ENCODE measurements at regions not wholly inside any gene's neighbourhood (a gene's known extent, or its start where the extent isn't known, plus 50 kb on each side); places are given as distances from the start of the nearest gene placed in this dataset.

DNA sequence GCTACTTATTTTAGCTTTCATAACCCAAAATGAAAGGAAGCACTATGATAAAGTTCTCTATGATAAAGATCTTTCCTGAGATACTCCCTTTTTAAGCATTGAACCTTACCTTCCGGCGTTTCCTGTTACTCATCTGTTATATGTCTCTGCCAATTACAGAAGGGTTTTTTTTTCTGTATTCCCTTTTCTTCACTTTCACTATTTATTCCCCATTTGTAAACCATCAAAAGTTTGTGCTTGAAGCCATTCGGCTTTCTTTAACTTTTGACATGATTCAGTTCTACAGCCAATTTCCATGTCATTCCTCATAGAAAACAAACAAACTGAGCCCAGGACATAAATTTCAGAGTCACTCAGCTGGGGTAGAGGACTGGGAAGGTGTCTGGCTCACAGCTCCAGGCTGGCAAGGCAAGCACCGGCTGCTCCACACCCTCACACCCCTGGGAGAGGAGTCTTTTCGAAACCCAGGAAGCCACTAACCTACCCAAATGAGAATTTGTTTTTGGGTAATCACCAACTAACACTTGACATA, 429.4 kb upstream of the TRIB2 start:
- TF ChIP-seq SUZ12 (IDR thresholded peaks at IDR 0.05; ENCODE audit: extremely low read depth, insufficient read depth, insufficient read length) (no peak), YY1 (IDR thresholded peaks at IDR 0.05; ENCODE audit: insufficient read depth, insufficient read length) (no peak), ZNF274 (IDR thresholded peaks at IDR 0.05; ENCODE audit: low read depth, low read length) (no peak)
- Histone ChIP-seq H3K4me1 (ENCODE audit: insufficient read depth, insufficient read length) (no peaks in the 10 kb centered on the region), H3K9me3 (ENCODE audit: insufficient read depth, low read length) (no peaks in the 10 kb centered on the region; the same call in none of the 2 replicates), H3K36me3 (ENCODE audit: insufficient read depth, insufficient read length, low read length) (no peaks in the 10 kb centered on the region), H3K4me3 (ENCODE audit: insufficient read length, low read depth) (no peak overlapping the region), H3K9ac (ENCODE audit: insufficient read length, low read depth) (no peak overlapping the region), H3K27me3 (ENCODE audit: insufficient read depth, insufficient read length) (no peaks in the 10 kb centered on the region)
- DNase-seq (ENCODE audit: low read depth, low spot score), result no peak

GRCh38 chr2:12288048-12288447, 428.7 kb upstream of the TRIB2 start:
- Histone ChIP-seq H3K4me1 (ENCODE audit: insufficient read depth, insufficient read length) (no peaks in the 10 kb centered on the region), H3K9ac (ENCODE audit: insufficient read length, low read depth) (no peak overlapping the region), H3K9me3 (ENCODE audit: insufficient read depth, low read length) (no peaks in the 10 kb centered on the region; the same call in none of the 2 replicates), H3K27me3 (ENCODE audit: insufficient read depth, insufficient read length) (no peaks in the 10 kb centered on the region), H3K4me3 (ENCODE audit: insufficient read length, low read depth) (no peak overlapping the region), H3K36me3 (ENCODE audit: insufficient read depth, insufficient read length, low read length) (no peaks in the 10 kb centered on the region)
- DNase-seq (ENCODE audit: low read depth, low spot score), result no peak
- TF ChIP-seq SUZ12 (IDR thresholded peaks at IDR 0.05; ENCODE audit: extremely low read depth, insufficient read depth, insufficient read length) (no peak), ZNF274 (IDR thresholded peaks at IDR 0.05; ENCODE audit: low read depth, low read length) (no peak), YY1 (IDR thresholded peaks at IDR 0.05; ENCODE audit: insufficient read depth, insufficient read length) (no peak)

DNA sequence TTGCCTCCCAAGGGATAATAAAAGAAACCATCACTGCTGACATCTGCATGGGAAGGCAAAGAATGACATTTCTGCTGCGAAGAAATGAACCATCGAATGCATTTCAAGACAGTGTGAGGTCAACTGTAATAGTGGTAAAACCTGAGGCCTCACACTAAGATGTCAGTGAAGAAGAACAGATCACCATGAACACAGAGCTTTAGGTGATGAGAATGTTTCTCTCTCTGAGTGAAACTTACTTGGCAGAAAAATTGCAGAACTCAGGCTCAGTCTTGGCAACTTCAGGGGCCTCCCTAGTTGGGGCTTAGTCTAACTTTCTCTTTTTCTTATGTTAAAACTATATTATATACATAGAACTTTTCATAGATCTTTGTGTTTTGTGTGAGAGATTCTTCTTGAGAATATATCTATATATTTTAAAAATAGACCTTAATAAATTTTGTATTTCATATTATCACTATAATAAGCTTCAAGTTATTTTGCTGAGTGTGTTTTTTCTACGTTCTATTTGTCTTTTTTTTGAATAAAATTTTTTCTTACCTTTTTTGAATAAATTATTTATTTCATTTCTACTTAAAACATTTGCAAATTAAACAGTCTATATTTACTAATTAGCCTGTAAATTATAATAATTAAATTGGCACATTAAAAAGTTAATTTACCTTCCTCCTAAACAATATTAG, 427.5 kb upstream of the TRIB2 start:
- H3K4me3 ChIP-seq (ENCODE audit: insufficient read length, low read depth), result no peak overlapping the region
- no peaks in the 10 kb centered on the region for H3K27me3 ChIP-seq (ENCODE audit: insufficient read depth, insufficient read length)
- DNase-seq (ENCODE audit: low read depth, low spot score), result no peak
- no peaks in the 10 kb centered on the region for H3K4me1 ChIP-seq (ENCODE audit: insufficient read depth, insufficient read length)
- no peaks in the 10 kb centered on the region; the same call in none of the 2 replicates for H3K9me3 ChIP-seq (ENCODE audit: insufficient read depth, low read length)
- no peaks in the 10 kb centered on the region for H3K36me3 ChIP-seq (ENCODE audit: insufficient read depth, insufficient read length, low read length)
- no peak overlapping the region for H3K9ac ChIP-seq (ENCODE audit: insufficient read length, low read depth)
- no peak for TF ChIP-seq SUZ12 (IDR thresholded peaks at IDR 0.05; ENCODE audit: extremely low read depth, insufficient read depth, insufficient read length)
- no peak for TF ChIP-seq YY1 (IDR thresholded peaks at IDR 0.05; ENCODE audit: insufficient read depth, insufficient read length)
- no peak for TF ChIP-seq ZNF274 (IDR thresholded peaks at IDR 0.05; ENCODE audit: low read depth, low read length)

DNA sequence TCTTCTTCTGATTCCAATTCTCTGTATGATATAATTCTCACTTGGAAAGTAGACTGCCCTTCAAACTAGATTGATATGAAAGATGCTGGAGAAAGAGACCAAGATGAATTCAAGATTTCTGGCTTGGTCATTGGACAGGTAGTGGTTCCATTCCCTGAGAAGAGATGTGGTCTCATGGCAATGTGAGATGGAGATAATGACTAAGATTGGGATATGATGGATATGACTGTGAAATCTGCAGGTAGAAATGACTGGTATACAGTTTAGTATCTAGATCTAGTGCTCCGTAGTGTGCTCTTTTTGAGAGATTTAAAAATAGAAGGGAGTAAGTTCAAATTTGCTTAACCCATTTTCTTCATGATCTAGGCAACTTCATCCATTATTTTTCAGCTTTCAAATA, 425.4 kb upstream of the TRIB2 start:
- H3K36me3 ChIP-seq (ENCODE audit: insufficient read depth, insufficient read length, low read length), result no peaks in the 10 kb centered on the region
- no peaks in the 10 kb centered on the region for H3K4me1 ChIP-seq (ENCODE audit: insufficient read depth, insufficient read length)
- H3K9me3 ChIP-seq (ENCODE audit: insufficient read depth, low read length), result no peaks in the 10 kb centered on the region; the same call in 1 of the 2 replicates
- no peak overlapping the region for H3K9ac ChIP-seq (ENCODE audit: insufficient read length, low read depth)
- no peak overlapping the region for H3K4me3 ChIP-seq (ENCODE audit: insufficient read length, low read depth)
- no peaks in the 10 kb centered on the region for H3K27me3 ChIP-seq (ENCODE audit: insufficient read depth, insufficient read length)
- TF ChIP-seq YY1 (IDR thresholded peaks at IDR 0.05; ENCODE audit: insufficient read depth, insufficient read length), result no peak
- no peak for TF ChIP-seq ZNF274 (IDR thresholded peaks at IDR 0.05; ENCODE audit: low read depth, low read length)
- TF ChIP-seq SUZ12 (IDR thresholded peaks at IDR 0.05; ENCODE audit: extremely low read depth, insufficient read depth, insufficient read length), result no peak
- DNase-seq (ENCODE audit: low read depth, low spot score), result no peak

- no peak for DNase-seq (ENCODE audit: low read depth, low spot score)
- Histone ChIP-seq H3K27me3 (ENCODE audit: insufficient read depth, insufficient read length) (no peaks in the 10 kb centered on the region), H3K4me3 (ENCODE audit: insufficient read length, low read depth) (no peak overlapping the region), H3K36me3 (ENCODE audit: insufficient read depth, insufficient read length, low read length) (no peaks in the 10 kb centered on the region), H3K4me1 (ENCODE audit: insufficient read depth, insufficient read length) (no peaks in the 10 kb centered on the region), H3K9me3 (ENCODE audit: insufficient read depth, low read length) (no peaks in the 10 kb centered on the region), H3K9ac (ENCODE audit: insufficient read length, low read depth) (no peak overlapping the region)
- TF ChIP-seq YY1 (IDR thresholded peaks at IDR 0.05; ENCODE audit: insufficient read depth, insufficient read length) (no peak), ZNF274 (IDR thresholded peaks at IDR 0.05; ENCODE audit: low read depth, low read length) (no peak), SUZ12 (IDR thresholded peaks at IDR 0.05; ENCODE audit: extremely low read depth, insufficient read depth, insufficient read length) (no peak)
Observed at GRCh38 chr2:12293874-12294273, 422.9 kb upstream of the TRIB2 start.

DNA sequence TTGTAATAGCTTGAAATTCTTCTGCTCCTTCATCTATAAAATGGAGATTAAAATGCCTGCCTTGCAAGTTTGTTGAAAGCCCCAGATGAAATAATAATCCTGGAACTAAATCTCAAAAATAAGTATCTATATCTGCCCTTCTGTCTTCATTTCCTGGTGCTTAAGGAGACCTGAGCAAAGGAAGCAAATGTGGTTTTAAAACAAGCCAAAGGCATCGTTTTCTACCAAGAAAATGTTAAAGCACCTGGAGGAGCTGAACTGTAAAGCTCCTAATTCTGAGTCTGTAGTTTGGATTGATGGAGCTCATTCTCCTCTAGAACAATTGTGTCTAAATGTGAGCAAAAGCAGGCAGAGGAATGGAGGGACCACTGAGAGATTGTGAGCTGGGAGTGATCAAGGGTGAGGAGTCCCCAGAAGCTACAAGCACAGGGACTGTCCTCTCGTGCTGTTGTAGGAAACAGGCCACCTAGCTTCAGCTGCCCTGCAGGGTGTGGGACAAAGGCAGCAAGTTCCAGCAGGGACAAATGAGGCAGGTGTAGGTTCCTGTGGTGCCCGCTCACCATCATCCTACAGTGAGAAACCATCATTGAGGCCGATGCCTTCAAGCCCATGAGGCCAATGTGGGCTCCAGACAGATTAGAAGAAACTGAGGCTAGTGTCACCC, 420.7 kb upstream of the TRIB2 start:
- DNase-seq (ENCODE audit: low read depth, low spot score), result no peak
- H3K9ac ChIP-seq (ENCODE audit: insufficient read length, low read depth), result no peak overlapping the region
- no peak for TF ChIP-seq SUZ12 (IDR thresholded peaks at IDR 0.05; ENCODE audit: extremely low read depth, insufficient read depth, insufficient read length)
- no peak for TF ChIP-seq ZNF274 (IDR thresholded peaks at IDR 0.05; ENCODE audit: low read depth, low read length)
- TF ChIP-seq YY1 (IDR thresholded peaks at IDR 0.05; ENCODE audit: insufficient read depth, insufficient read length), result no peak

DNA sequence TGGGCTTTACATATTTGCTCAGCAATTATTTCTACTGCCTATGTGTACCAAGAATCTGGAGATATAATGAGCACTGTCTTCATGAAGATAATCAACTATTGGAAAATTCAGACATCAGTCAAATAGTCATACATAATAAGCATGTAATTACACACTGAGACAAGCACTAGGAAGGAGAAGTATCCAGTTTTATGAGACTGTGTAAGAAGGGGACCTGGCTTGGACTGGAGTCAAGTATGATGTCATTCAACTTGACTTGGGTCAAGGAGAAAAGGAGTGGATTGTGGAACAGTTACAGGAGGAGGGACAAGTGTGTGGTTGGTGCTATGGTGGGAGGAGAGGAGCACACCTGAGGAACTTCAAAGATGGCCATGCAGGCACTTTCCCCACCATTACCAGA, 419.8 kb upstream of the TRIB2 start:
- DNase-seq (ENCODE audit: low read depth, low spot score), result no peak
- TF ChIP-seq YY1 (IDR thresholded peaks at IDR 0.05; ENCODE audit: insufficient read depth, insufficient read length), result no peak
- no peak for TF ChIP-seq ZNF274 (IDR thresholded peaks at IDR 0.05; ENCODE audit: low read depth, low read length)
- TF ChIP-seq SUZ12 (IDR thresholded peaks at IDR 0.05; ENCODE audit: extremely low read depth, insufficient read depth, insufficient read length), result no peak
- no peak overlapping the region for H3K4me3 ChIP-seq (ENCODE audit: insufficient read length, low read depth)
- H3K36me3 ChIP-seq (ENCODE audit: insufficient read depth, insufficient read length, low read length), result no peaks in the 10 kb centered on the region
- H3K9me3 ChIP-seq (ENCODE audit: insufficient read depth, low read length), result 0 out of 2 replicates have a peak, but pooled peaks cover 7% of the 10 kb centered on the region
- no peak overlapping the region for H3K9ac ChIP-seq (ENCODE audit: insufficient read length, low read depth)
- no peaks in the 10 kb centered on the region for H3K27me3 ChIP-seq (ENCODE audit: insufficient read depth, insufficient read length)
- H3K4me1 ChIP-seq (ENCODE audit: insufficient read depth, insufficient read length), result no peaks in the 10 kb centered on the region

More for the DNA sequence above, 420.7 kb upstream of the TRIB2 start:
- Histone ChIP-seq H3K27me3 (ENCODE audit: insufficient read depth, insufficient read length) (no peaks in the 10 kb centered on the region), H3K4me3 (ENCODE audit: insufficient read length, low read depth) (no peak overlapping the region), H3K36me3 (ENCODE audit: insufficient read depth, insufficient read length, low read length) (no peaks in the 10 kb centered on the region), H3K9me3 (ENCODE audit: insufficient read depth, low read length) (0 out of 2 replicates have a peak, but pooled peaks cover 7% of the 10 kb centered on the region), H3K4me1 (ENCODE audit: insufficient read depth, insufficient read length) (no peaks in the 10 kb centered on the region)
